MM.1S (cell line): ENCODE measurements at regions not wholly inside any gene's neighbourhood (a gene's known extent, or its start where the extent isn't known, plus 50 kb on each side); places are given as distances from the start of the nearest gene placed in this dataset.

Experiments
- DNase-seq: peaks from one replicate; pipeline ENCODE4 v3.0.0-alpha.2; 2015
- H2AFZ ChIP-seq: fragments of 300-600 bp; sonication (generic); 2 replicates; pipeline ENCODE4 v1.6.0; 2016; ENCODE audit warnings: antibody characterized with exemption, low read length
- H3F3A ChIP-seq: fragments of 300-600 bp; sonication (generic); 2 replicates; pipeline ENCODE4 v1.6.1; 2016; ENCODE audit warnings: mild to moderate bottlenecking, antibody characterized with exemption, low read length, moderate library complexity, mixed read lengths; ENCODE audit not compliant: insufficient read depth
- H3K27ac ChIP-seq: fragments of 300-600 bp; sonication (generic); 2 replicates; pipeline ENCODE4 v1.5.1; 2016; ENCODE audit warnings: mild to moderate bottlenecking, low read length
- H3K27me3 ChIP-seq: fragments of 300-600 bp; sonication (generic); replicated peaks from 2 replicates; pipeline ENCODE4 v1.6.0; 2016; ENCODE audit warnings: low read length; ENCODE audit not compliant: insufficient read depth
- H3K36me3 ChIP-seq: fragments of 300-600 bp; sonication (generic); replicated peaks from 2 replicates; pipeline ENCODE4 v1.6.1; 2016; ENCODE audit warnings: mild to moderate bottlenecking, low read length, mixed read lengths; ENCODE audit not compliant: insufficient read depth
- H3K4me1 ChIP-seq: fragments of 300-600 bp; sonication (generic); 2 replicates; pipeline ENCODE4 v1.6.1; 2016; ENCODE audit warnings: low read length, mixed read lengths
- H3K4me2 ChIP-seq: fragments of 300-600 bp; sonication (generic); 2 replicates; pipeline ENCODE4 v1.6.0; 2016; ENCODE audit warnings: low read depth, low read length
- H3K4me3 ChIP-seq: fragments of 300-600 bp; sonication (generic); 2 replicates; pipeline ENCODE4 v1.5.1; 2016; ENCODE audit warnings: low read length, mixed read lengths
- H3K79me2 ChIP-seq: fragments of 300-600 bp; sonication (generic); 2 replicates; pipeline ENCODE4 v1.6.1; 2016; ENCODE audit warnings: mixed run types, low read length, mixed read lengths
- H3K9ac ChIP-seq: fragments of 300-600 bp; sonication (generic); 2 replicates; pipeline ENCODE4 v1.6.1; 2016; ENCODE audit warnings: low read length, mixed read lengths
- H3K9me2 ChIP-seq: fragments of 300-600 bp; sonication (generic); replicated peaks from 2 replicates; pipeline ENCODE4 v1.6.1; 2016; ENCODE audit warnings: mild to moderate bottlenecking, low read length, mixed read lengths; ENCODE audit not compliant: insufficient read depth
- H3K9me3 ChIP-seq: fragments of 300-600 bp; sonication (generic); replicated peaks from 2 replicates; pipeline ENCODE4 v1.6.1; 2016; ENCODE audit warnings: mild to moderate bottlenecking, low read length, mixed read lengths; ENCODE audit not compliant: insufficient read depth
- H4K20me1 ChIP-seq: fragments of 300-600 bp; sonication (generic); 2 replicates; pipeline ENCODE4 v1.6.1; 2016; ENCODE audit warnings: mild to moderate bottlenecking, low read length, moderate library complexity, mixed read lengths; ENCODE audit not compliant: insufficient read depth
- CTCF ChIP-seq: fragments of 300-600 bp; sonication (generic); IDR thresholded peaks from 2 replicates; pipeline ENCODE4 v1.5.1; 2016; ENCODE audit warnings: antibody characterized with exemption, low read length, mixed read lengths
- EZH2 ChIP-seq: fragments of 300-600 bp; sonication (generic); optimal IDR thresholded peaks from 2 replicates; pipeline ENCODE3; 2017; ENCODE audit warnings: low read depth, mild to moderate bottlenecking, antibody characterized with exemption, low read length, mixed read lengths
- EZH2phosphoT487 ChIP-seq: fragments of 300-600 bp; sonication (generic); IDR thresholded peaks from 2 replicates; pipeline ENCODE4 v1.6.1; 2018; ENCODE audit warnings: antibody characterized with exemption, low read length

- H3K4me3 ChIP-seq = no peak overlapping the region
- no peak overlapping the region for H3K9ac ChIP-seq
- no peaks in the 10 kb centered on the region for H4K20me1 ChIP-seq
- H3K9me2 ChIP-seq = no peaks in the 10 kb centered on the region
- no peaks in the 10 kb centered on the region for H3F3A ChIP-seq
- H3K4me2 ChIP-seq = no peak overlapping the region
- H3K79me2 ChIP-seq = no peaks in the 10 kb centered on the region
- no peak for TF ChIP-seq CTCF
- no peak for TF ChIP-seq EZH2phosphoT487
- TF ChIP-seq EZH2 = no peak
- no peak overlapping the region for H3K27ac ChIP-seq
- no peaks in the 10 kb centered on the region for H3K4me1 ChIP-seq
- no peak overlapping the region for H2AFZ ChIP-seq
- H3K9me3 ChIP-seq = no peaks in the 10 kb centered on the region; the same call in 1 of the 2 replicates
- DNase-seq = no peak
- H3K36me3 ChIP-seq = no peaks in the 10 kb centered on the region
- no peaks in the 10 kb centered on the region for H3K27me3 ChIP-seq
Measured at GRCh38 chr7:81014908-81015307, 96.1 kb upstream of the SEMA3C start.

GRCh38 chr7:81014266-81014665 lies 95.4 kb upstream of the SEMA3C start:
- Histone ChIP-seq H4K20me1 (no peaks in the 10 kb centered on the region), H3K27ac (no peak overlapping the region), H3K4me1 (no peaks in the 10 kb centered on the region), H3K9ac (no peak overlapping the region), H3K79me2 (no peaks in the 10 kb centered on the region), H3F3A (no peaks in the 10 kb centered on the region), H3K4me3 (no peak overlapping the region), H3K27me3 (no peaks in the 10 kb centered on the region), H3K9me3 (no peaks in the 10 kb centered on the region; the same call in 1 of the 2 replicates), H3K9me2 (no peaks in the 10 kb centered on the region), H2AFZ (no peak overlapping the region), H3K36me3 (no peaks in the 10 kb centered on the region), H3K4me2 (no peak overlapping the region)
- DNase-seq = no peak
- TF ChIP-seq EZH2 = no peak
- TF ChIP-seq CTCF = no peak
- no peak for TF ChIP-seq EZH2phosphoT487

- no peak overlapping the region for H3K4me2 ChIP-seq
- H4K20me1 ChIP-seq = no peaks in the 10 kb centered on the region
- no peak for DNase-seq
- no peaks in the 10 kb centered on the region for H3F3A ChIP-seq
- TF ChIP-seq EZH2 = no peak
- no peak for TF ChIP-seq CTCF
- TF ChIP-seq EZH2phosphoT487 = no peak
- H3K79me2 ChIP-seq = no peaks in the 10 kb centered on the region
- no peak overlapping the region for H3K27ac ChIP-seq
- H3K27me3 ChIP-seq = no peaks in the 10 kb centered on the region
- no peaks in the 10 kb centered on the region for H3K9me2 ChIP-seq
- H3K36me3 ChIP-seq = no peaks in the 10 kb centered on the region
- H3K4me3 ChIP-seq = no peak overlapping the region
- H3K4me1 ChIP-seq = no peaks in the 10 kb centered on the region
- H3K9ac ChIP-seq = no peak overlapping the region
- no peak overlapping the region for H2AFZ ChIP-seq
- no peaks in the 10 kb centered on the region; the same call in 1 of the 2 replicates for H3K9me3 ChIP-seq
Measured at GRCh38 chr7:81013083-81013817, 94.4 kb upstream of the SEMA3C start.
